HG02763 (cell line): ENCODE measurements at regions not wholly inside any gene's neighbourhood (a gene's known extent, or its start where the extent isn't known, plus 50 kb on each side); places are given as distances from the start of the nearest gene placed in this dataset.
"Not testable (repeated sequence)": the region's sequence is repeated elsewhere in the genome, so short reads cannot be mapped to it uniquely, and the experiment has no call there.

Source experiments
- ATAC-seq: cut with Tn5 transposase; IDR thresholded peaks from one replicate; pipeline ENCODE4 v1.9.1; 2021; ENCODE audit warnings: mild to moderate bottlenecking, moderate library complexity; ENCODE audit not compliant: unreplicated experiment

- ATAC-seq: not testable (repeated sequence)
Observed at GRCh38 chr12:131311279-131311722, 357.6 kb downstream of the ADGRD1 start.

GRCh38 chr12:131311764-131312163 lies 358.1 kb downstream of the ADGRD1 start:
- no peak for ATAC-seq

GRCh38 chr12:131312382-131312781 lies 358.7 kb downstream of the ADGRD1 start:
- ATAC-seq: not testable (repeated sequence)

DNA sequence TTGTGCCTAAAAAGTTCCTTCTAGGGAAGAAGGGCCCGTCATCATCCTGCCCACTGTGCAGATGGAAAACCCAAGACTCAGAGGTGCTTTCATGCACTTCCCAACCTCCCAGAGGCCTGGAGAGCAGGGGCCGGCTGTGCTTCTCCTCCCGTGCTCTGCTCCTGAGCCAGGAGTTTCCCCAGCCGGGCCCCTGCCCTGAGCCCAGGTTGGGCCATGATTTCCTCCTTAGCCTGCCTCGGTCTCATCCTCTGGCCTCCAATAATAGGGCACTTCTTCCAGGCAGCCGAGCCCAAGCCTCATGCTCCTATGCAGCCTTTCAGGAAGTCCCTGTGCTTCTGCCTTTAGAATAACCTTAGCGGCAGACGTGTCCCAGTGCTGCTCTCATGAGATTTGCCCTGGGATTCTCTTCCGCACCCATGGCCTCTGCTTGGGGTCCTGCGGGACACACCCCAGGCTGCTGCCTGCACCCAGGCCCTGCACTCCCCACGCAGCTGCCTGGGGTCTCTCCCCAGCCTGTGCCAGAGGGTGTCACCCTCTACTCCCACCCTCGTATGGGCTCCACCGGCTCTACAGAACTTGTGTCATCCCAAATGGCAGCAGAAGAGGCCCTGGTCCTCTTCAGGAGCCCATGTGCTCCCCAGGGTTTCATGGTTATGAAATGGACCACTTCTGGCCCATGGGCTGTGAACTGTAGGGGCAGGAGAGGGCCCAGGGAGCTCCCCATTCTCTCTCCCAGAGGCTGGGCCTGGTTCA lies 359.3 kb downstream of the ADGRD1 start:
- ATAC-seq: no peak

GRCh38 chr12:131313635-131314034 lies 359.9 kb downstream of the ADGRD1 start:
- ATAC-seq: no peak

DNA sequence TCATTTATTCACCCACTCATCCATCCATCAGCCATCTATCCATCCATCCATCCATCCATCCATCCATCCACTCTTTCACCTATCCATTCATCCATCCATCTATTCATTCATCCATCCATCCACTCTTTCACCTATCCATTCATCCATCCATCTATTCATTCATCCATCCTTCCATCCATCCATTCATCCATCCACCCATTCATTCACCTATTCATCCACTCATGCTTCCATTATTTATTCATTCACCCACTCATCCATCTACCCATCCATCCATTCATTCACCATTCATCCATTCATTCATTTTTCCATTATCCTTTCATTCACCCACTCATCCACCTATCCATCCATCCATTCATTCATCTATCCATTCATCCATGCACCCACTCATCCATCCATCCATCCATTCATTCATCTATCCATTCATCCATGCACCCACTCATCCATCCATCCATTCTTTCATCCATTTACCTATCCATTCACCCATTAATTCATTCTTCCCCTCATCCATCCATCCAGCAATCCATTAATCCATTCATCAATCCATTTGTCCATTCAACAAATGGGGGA lies 360.9 kb downstream of the ADGRD1 start:
- no peak for ATAC-seq

DNA sequence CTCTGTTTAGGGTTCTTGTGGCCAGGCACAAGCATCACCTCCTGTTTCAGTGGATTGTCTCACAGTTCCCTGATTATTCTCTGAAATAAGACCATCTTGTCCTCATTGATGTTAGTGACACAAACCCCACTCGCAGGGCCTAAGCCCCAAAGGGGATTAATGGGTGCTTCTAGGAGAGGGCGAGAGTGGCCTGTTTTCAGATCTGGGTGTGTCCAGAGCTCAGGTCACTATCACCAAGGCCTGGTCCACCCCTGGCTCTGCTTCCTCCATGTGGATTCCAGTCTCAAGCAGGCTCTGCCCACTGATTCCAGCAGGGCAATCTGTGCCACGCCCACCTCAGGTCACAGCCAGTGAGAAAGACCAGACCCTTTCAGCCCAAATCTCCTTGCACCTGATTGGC lies 361.9 kb downstream of the ADGRD1 start:
- no peak for ATAC-seq

DNA sequence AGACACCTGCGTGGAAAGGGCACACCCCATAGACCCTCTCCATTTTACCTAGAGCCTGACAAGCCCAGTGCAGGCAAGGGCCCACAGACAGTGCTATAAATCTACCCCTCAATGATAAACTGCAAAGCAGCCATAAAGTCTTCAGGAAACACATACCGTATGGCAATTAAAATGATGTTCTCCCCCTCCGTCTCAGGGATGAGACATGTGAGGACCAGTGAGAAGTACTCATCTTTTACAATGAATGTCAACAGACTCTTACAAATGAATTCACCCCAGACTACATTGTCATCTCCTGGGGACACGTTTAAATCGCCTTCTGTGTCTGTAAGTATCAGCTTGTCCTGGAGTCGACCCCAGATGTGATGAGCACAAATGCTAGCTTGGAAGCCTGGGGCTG lies 362.7 kb downstream of the ADGRD1 start:
- ATAC-seq: no peak

- ATAC-seq: no peak
Observed at GRCh38 chr12:131318045-131318685, 364.5 kb downstream of the ADGRD1 start.

- ATAC-seq: no peak
Observed at GRCh38 chr12:131321988-131322387, 368.3 kb downstream of the ADGRD1 start.

GRCh38 chr12:131322460-131322859 lies 368.8 kb downstream of the ADGRD1 start:
- not testable (repeated sequence) for ATAC-seq

DNA sequence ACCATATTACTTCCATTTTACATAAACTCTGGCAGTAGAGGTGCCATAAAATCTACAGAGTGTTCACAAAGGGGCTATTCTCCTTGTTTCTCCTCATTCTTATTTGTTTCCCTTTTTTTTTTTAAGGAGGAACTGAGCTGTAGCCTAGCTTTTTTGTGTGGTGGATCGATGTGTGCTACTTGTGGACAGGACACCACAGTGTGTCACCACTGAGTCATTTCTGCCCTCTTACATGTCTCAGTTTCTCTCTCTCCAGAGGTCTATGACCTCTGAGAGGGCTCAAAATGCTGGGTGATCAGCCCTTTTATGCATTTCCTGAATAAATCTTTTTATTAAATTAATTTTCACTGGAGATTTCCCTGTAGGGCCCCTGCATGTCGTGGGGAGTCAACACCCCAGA lies 370.2 kb downstream of the ADGRD1 start:
- no peak for ATAC-seq

DNA sequence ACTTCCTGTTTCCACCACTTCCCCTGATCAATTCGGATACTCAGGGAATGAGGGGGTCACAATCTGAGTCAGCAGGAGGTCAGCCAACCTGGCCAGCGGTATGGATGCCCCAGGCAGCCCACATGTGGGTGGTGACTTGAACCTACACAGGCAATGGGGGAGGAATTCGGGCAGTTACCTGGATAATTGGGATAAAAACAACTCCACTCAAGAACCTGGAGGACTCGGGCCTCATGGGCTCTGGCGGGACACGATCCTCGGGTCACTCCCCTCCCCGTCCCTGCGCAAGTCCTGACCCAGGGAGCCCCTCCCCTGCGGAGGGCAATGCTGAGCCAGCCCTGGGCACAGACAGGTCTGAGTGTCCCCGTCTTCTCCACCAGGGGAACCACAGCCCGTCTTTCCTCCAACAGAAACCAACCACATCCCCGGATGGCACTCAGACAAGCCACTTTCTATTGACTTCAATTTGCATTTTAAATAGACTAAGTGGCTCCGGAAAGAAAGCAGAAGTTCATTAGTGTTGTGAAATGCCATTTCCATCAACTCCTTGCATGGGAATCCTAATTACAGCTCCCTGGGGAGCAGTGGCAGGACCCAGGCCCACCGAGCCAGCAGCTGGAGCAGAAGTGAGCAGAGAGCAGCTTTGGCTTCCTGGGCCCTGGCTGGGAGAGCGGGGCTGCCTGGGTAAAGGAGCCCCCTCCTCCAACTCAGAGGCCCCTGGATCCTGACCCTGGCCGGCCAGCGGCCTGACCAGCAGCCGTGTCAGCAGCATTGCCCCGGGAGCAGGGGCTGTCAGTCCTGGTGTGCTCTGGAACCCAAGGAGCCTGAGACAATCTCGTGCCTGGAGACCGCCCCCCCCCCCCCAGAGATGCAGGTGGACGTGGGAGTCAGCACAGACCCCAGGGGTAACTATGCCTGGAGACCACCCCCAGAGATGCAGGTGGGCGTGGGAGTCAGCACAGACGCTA lies 374.1 kb downstream of the ADGRD1 start:
- no peak for ATAC-seq

GRCh38 chr12:131328861-131329845 lies 375.4 kb downstream of the ADGRD1 start:
- ATAC-seq: not testable (repeated sequence)

DNA sequence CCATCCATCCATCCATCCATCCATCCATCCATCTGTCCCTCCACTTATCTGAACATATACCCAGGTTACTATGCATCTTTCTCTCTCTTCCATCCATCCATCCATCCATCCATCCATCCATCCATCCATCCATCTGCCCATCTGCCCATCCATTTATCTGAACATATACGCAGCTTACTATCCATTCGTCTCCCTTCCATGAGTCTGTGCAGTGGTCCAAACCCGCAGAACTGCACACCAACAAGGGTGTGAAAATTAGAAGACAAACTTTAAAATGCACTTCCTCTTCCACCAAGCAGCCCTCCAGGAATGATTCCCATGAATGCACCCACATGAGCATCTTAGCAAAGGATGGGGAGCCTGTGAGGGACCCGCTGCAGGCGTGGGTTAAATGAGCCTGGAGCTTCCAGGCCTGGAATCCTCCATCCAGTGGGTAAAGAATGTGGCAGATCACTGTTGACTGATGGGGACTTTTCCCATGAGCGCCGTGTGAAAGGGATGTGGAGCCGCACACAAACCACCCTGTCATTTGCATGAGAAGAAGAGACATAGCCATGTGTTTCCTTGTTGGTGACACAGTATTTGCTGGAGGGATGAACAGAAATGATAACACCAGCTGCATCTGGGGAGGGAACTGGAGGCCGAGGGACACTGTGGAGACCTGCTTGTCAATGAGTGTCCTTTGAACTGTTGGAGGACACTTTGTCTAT lies 376.6 kb downstream of the ADGRD1 start:
- ATAC-seq: no peak

DNA sequence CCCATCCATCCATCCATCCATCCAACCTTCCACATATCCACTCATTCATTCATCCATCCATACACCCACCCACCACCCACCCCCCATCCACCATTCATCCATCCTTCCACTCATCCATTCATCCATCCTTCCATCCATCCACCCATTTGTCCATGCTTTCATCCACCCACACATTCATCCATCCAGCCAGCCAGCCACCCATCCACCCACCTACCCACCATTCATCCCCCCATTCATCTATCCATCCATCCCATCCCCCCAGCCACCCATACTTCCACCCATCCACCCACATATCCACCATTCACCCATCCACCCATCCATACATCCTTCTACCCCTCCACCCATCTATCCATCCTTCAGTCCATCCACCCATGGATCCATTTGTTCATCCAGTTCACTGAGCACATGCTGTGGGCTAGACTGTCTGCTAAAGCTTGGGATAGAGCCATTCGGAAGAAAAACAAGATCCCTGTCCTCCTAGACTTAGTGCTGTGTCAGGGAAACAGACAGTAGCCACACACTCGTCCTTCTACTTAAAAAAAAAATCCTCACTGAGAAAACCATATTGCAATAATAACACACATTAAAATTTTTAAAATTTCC lies 377.5 kb downstream of the ADGRD1 start:
- no peak for ATAC-seq

GRCh38 chr12:131332224-131332623 lies 378.5 kb downstream of the ADGRD1 start:
- no peak for ATAC-seq

GRCh38 chr12:131333136-131333535 lies 377.8 kb upstream of the SFSWAP start:
- no peak for ATAC-seq
